Esophagus muscularis mucosa (tissue), 3 donors: ENCODE measurements at regions not wholly inside any gene's neighbourhood (a gene's known extent, or its start where the extent isn't known, plus 50 kb on each side); places are given as distances from the start of the nearest gene placed in this dataset.

Experiments
- EP300 ChIP-seq: sonication (generic); formaldehyde crosslinking; IDR thresholded peaks from one replicate; pipeline ENCODE4 v1.6.1; 2017; ENCODE audit warnings: antibody characterized with exemption
- POLR2AphosphoS5 ChIP-seq, 2 donors: sonication (generic); formaldehyde crosslinking; IDR thresholded peaks; one replicate each; pipeline ENCODE4 v1.6.1; 2017; ENCODE audit warnings: antibody characterized with exemption in 2 of 2

DNA sequence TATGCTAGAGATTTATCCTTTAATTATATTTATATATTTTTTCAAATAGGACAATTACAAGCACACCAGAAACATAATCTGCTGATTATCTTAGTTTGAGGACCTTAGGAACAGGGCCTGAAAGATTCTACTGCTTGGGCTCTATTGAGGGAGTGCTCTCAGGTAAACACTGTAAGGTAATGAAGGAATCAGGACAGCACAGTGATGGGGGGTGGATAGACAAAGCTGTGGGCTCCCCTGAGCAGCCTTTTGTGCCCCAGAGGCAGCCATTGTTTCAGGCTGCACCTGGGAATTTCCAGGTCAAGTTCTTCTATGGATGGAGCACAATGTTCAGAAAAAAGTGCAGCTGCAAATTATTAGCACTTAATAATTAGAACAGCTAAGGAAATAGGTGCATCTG is 848.0 kb upstream of the CADM2 start:
- TF ChIP-seq EP300 = no peak
- TF ChIP-seq POLR2AphosphoS5 (IDR thresholded peaks at IDR 0.05) = no peak
